ENCODE measurements at regions not wholly inside any gene's neighbourhood (a gene's known extent, or its start where the extent isn't known, plus 50 kb on each side); places are given as distances from the start of the nearest gene placed in this dataset.

DNA sequence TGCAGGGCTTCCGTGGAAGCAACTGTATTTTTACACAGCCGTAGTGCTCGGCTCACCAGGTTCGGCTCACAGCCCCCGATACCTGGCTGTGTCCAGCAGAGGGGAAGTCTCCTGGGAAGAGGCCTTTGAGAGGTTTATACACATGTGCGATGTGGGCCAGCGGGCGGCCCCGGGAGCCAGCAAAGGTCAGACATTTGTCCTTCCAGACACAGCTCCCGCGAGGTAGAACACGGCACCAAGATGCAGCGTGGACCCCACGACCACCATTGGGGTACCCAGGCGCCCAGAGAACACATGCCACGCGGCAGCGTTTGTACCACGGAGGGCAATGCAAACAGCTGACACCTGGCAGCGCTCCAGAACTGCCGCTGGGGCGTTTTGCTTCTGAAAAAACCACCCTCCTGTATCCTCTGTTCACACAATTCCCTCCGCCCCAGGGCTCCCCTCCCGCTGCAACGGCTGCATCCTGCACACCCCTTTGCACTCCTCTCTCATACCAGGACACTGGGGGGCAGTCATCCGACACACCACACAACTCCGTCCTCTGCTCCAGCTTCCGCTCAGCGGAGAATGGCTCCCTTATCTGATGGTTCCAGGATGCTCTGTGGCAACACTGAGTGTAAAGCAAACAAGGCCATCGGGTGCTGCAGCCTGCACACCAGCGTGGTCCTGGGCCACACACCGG lies 235.3 kb downstream of the SYK start:
- Histone ChIP-seq H3K9me3 (replicated peaks; ENCODE audit: control insufficient read depth, insufficient read depth, low read length) (no peaks in the 10 kb centered on the region), H3K36me3 (ENCODE audit: control insufficient read depth in 2 of 2, extremely low read depth in 1 of 2, insufficient read depth in 2 of 2, low read length in 2 of 2) (no peaks in the 10 kb centered on the region), H3K27me3 (ENCODE audit: control insufficient read depth in 2 of 2, insufficient read depth in 2 of 2, low read length in 2 of 2) (no peaks in the 10 kb centered on the region), H3K9ac (replicated peaks; ENCODE audit: extremely low read depth, insufficient read depth, low read length) (peak overlapping the region; percentile 61), H2AFZ (ENCODE audit: low read depth, low read length) (no peak overlapping the region), H3K4me1 (ENCODE audit: control insufficient read depth, extremely low read depth, insufficient read depth, low read length) (peaks cover 17% of the 10 kb centered on the region), H3K4me2 (ENCODE audit: insufficient read depth, low read length) (peak overlapping the region; percentile 62), H3K79me2 (ENCODE audit: control insufficient read depth, insufficient read depth, low read length) (no peaks in the 10 kb centered on the region), H3K4me3 (replicated peaks in 1 of 3; ENCODE audit: insufficient read depth in 1 of 3, low read depth in 1 of 3, low read length in 3 of 3) (no peak overlapping the region), H3K9me1 (replicated peaks; ENCODE audit: control insufficient read depth, extremely low read depth, insufficient read depth, low read length) (no peaks in the 10 kb centered on the region), H3K27ac (ENCODE audit: insufficient read depth, low read depth, low read length) (peak overlapping the region; percentile 89), H4K20me1 (replicated peaks; ENCODE audit: control insufficient read depth, extremely low read depth, insufficient read depth, low read length) (no peaks in the 10 kb centered on the region)
- ChIA-PET CTCF (interaction anchor here (0.5 to 2.4 kb wide), 24 partner anchors 19 to 690 kb away, joined by 3 to 45 read pairs (median 3); partner anchors contain the start of genes AUH and NFIL3), POLR2A (interaction anchor here (0.6 kb wide), 1 partner anchor 156 kb away, joined by 6 read pairs; no protein-coding TSS in a partner anchor)
- peak; percentile 22 for TF ChIP-seq JUN (IDR thresholded peaks at IDR 0.05; ENCODE audit: borderline replicate concordance, insufficient read depth, insufficient read length, low read depth)
- TF ChIP-seq, protein P1, sequence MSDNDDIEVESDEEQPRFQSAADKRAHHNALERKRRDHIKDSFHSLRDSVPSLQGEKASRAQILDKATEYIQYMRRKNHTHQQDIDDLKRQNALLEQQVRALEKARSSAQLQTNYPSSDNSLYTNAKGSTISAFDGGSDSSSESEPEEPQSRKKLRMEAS (IDR thresholded peaks at IDR 0.05; ENCODE audit: insufficient read depth, insufficient read length) = peak; percentile 13
- TF ChIP-seq, protein P2, sequence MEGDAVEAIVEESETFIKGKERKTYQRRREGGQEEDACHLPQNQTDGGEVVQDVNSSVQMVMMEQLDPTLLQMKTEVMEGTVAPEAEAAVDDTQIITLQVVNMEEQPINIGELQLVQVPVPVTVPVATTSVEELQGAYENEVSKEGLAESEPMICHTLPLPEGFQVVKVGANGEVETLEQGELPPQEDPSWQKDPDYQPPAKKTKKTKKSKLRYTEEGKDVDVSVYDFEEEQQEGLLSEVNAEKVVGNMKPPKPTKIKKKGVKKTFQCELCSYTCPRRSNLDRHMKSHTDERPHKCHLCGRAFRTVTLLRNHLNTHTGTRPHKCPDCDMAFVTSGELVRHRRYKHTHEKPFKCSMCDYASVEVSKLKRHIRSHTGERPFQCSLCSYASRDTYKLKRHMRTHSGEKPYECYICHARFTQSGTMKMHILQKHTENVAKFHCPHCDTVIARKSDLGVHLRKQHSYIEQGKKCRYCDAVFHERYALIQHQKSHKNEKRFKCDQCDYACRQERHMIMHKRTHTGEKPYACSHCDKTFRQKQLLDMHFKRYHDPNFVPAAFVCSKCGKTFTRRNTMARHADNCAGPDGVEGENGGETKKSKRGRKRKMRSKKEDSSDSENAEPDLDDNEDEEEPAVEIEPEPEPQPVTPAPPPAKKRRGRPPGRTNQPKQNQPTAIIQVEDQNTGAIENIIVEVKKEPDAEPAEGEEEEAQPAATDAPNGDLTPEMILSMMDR (IDR thresholded peaks at IDR 0.05; ENCODE audit: extremely low read depth in 1 of 2, insufficient read depth in 1 of 2, low read depth in 1 of 2, low read length in 2 of 2) = peak; percentile 78 to 83
- peak; percentile 99 for TF ChIP-seq GATA2 (IDR thresholded peaks at IDR 0.05; ENCODE audit: insufficient read depth, insufficient read length, low read depth, low read length)
- TF ChIP-seq EZH2 (IDR thresholded peaks at IDR 0.05; ENCODE audit: borderline replicate concordance, low read depth, low read length, severe bottlenecking) = no peak
- peak; percentile 58 for TF ChIP-seq MYC (IDR thresholded peaks at IDR 0.05; ENCODE audit: low read depth, low read length)
- peak; percentile 38 for TF ChIP-seq FOS (IDR thresholded peaks at IDR 0.05; ENCODE audit: borderline replicate concordance, insufficient read depth, low read length)
- TF ChIP-seq POLR2AphosphoS5 (IDR thresholded peaks at IDR 0.05; ENCODE audit: insufficient read depth, low read depth, low read length) = peak; percentile 69
- no peak for TF ChIP-seq POLR2A (IDR thresholded peaks at IDR 0.05; ENCODE audit: low read depth, low read length)
- peak; percentile 94 for DNase-seq (ENCODE audit: low read depth, low spot score)
- dilution Hi-C loops (cut with MboI; ENCODE audit: extremely low pct_ligation_motif_present, low sequenced_read_pairs) (no loop called here), intact Hi-C loops (cut with micrococcal nuclease) (loop anchor here (1.0 to 5.0 kb wide), 12 partner anchors 23 to 690 kb away; partner anchors contain the start of gene AUH)
- FAIRE-seq = no peak
- no TSS peak for BruUV-seq (replicated peaks)
